Gastroesophageal sphincter (tissue), 3 donors: ENCODE measurements at regions not wholly inside any gene's neighbourhood (a gene's known extent, or its start where the extent isn't known, plus 50 kb on each side); places are given as distances from the start of the nearest gene placed in this dataset.

Experiments used
- EP300 ChIP-seq: sonication (generic); formaldehyde crosslinking; IDR thresholded peaks from one replicate; pipeline ENCODE4 v1.6.1; 2017; ENCODE audit warnings: antibody characterized with exemption, mild to moderate bottlenecking
- POLR2A ChIP-seq, 2 donors: fragments of 450-650 bp; IDR thresholded peaks; one replicate each; pipeline ENCODE4 v1.6.1; 2017; ENCODE audit warnings: antibody characterized with exemption in 2 of 2, mild to moderate bottlenecking in 2 of 2, moderate library complexity in 1 of 2
- POLR2AphosphoS5 ChIP-seq: sonication (generic); formaldehyde crosslinking; IDR thresholded peaks from one replicate; pipeline ENCODE4 v1.6.1; 2017; ENCODE audit warnings: antibody characterized with exemption
- TF ChIP-seq, protein P1 (sequence below), 4 experiments: fragments of 200-600 bp in 2 of 4; fragments of 450-650 bp in 2 of 4; sonication (generic) in 1 of 4; IDR thresholded peaks; one replicate each; pipeline ENCODE4 v1.5.1; 2017 to 2019; ENCODE audit warnings: antibody characterized with exemption in 4 of 4, mild to moderate bottlenecking in 2 of 4, moderate library complexity in 2 of 4

DNA sequence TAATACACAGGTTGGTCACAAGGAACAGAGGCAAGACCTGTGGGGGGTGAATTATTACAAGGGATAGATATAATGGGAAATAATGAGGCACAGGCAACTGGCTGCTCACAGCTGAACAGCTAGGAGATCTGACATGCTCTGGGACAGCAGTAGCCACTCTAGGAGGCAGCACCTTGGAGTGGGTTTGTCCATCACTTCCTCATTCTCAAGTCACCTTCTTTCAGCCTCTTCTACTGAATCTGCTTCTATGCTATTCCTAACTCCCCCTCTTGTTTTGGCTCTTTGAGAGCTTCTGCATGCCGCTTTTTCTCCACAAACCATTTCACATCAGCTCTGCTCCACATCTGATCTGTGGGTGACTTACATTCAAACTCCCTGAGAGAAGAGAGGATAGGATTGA, 345.5 kb upstream of the MAP3K7 start:
- TF ChIP-seq, protein P1, sequence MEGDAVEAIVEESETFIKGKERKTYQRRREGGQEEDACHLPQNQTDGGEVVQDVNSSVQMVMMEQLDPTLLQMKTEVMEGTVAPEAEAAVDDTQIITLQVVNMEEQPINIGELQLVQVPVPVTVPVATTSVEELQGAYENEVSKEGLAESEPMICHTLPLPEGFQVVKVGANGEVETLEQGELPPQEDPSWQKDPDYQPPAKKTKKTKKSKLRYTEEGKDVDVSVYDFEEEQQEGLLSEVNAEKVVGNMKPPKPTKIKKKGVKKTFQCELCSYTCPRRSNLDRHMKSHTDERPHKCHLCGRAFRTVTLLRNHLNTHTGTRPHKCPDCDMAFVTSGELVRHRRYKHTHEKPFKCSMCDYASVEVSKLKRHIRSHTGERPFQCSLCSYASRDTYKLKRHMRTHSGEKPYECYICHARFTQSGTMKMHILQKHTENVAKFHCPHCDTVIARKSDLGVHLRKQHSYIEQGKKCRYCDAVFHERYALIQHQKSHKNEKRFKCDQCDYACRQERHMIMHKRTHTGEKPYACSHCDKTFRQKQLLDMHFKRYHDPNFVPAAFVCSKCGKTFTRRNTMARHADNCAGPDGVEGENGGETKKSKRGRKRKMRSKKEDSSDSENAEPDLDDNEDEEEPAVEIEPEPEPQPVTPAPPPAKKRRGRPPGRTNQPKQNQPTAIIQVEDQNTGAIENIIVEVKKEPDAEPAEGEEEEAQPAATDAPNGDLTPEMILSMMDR (IDR thresholded peaks at IDR 0.05): no peak
- TF ChIP-seq POLR2A (IDR thresholded peaks at IDR 0.05) (no peak), EP300 (no peak), POLR2AphosphoS5 (no peak)
